GM12892 (cell line): ENCODE measurements at regions not wholly inside any gene's neighbourhood (a gene's known extent, or its start where the extent isn't known, plus 50 kb on each side); places are given as distances from the start of the nearest gene placed in this dataset.

Experiments used
- POLR2A ChIP-seq: IDR thresholded peaks from 2 replicates; pipeline ENCODE4 v1.6.1; 2011; ENCODE audit warnings: low read depth, low read length, control low read depth
- POLR2AphosphoS5 ChIP-seq: IDR thresholded peaks from 2 replicates; pipeline ENCODE4 v1.6.1; 2011; ENCODE audit warnings: low read depth, low read length, control low read depth

DNA sequence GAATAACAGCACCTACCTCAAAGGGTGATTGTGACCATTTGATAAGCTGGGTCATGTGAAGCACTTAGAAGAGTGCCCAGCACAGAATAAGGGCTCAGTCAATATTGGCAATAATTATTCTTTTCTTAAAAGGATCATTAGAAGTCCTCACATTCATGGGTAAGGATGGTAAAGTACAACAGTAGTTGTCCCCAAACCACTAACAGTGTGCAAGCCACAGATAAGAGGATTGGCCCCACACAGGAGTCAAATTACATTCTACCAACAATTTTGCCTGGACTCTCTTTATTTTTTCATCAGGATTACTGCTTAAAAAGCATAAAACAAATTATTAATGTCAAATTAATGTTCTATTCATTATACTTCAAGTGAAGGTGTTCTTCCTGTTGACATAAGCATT, 271.5 kb upstream of the PDGFD start:
- TF ChIP-seq POLR2AphosphoS5 = no peak
- TF ChIP-seq POLR2A = no peak
